Midbrain (tissue), 1 donor: ENCODE measurements at regions not wholly inside any gene's neighbourhood (a gene's known extent, or its start where the extent isn't known, plus 50 kb on each side); places are given as distances from the start of the nearest gene placed in this dataset.
A peak's percentile ranks its signal among the peaks of the same experiment; 100 is the strongest.

Experiments
- DNase-seq: peaks from one replicate; lab custom pipeline; 2025; lab: John Stamatoyannopoulos, UW

GRCh38 chr7:114112806-114113205 is 194.0 kb upstream of the PPP1R3A start:
- no peak for DNase-seq

GRCh38 chr7:114110666-114111065 is 191.9 kb upstream of the PPP1R3A start:
- no peak for DNase-seq

- no peak for DNase-seq
These were observed 190.9 kb upstream of the PPP1R3A start for GRCh38 chr7:114109721-114110120.

GRCh38 chr7:114109304-114109703 is 190.5 kb upstream of the PPP1R3A start:
- no peak for DNase-seq

- DNase-seq: no peak
These were observed 189.7 kb upstream of the PPP1R3A start for GRCh38 chr7:114108510-114108909.

- no peak for DNase-seq
These were observed 188.7 kb upstream of the PPP1R3A start for GRCh38 chr7:114107522-114107921.

GRCh38 chr7:114104035-114104434 is 185.2 kb upstream of the PPP1R3A start:
- DNase-seq: no peak

- no peak for DNase-seq
These were observed 184.2 kb upstream of the PPP1R3A start for GRCh38 chr7:114102996-114103395.

GRCh38 chr7:114102131-114102530 is 183.3 kb upstream of the PPP1R3A start:
- DNase-seq: no peak

GRCh38 chr7:114100810-114101209 is 182.0 kb upstream of the PPP1R3A start:
- DNase-seq: no peak

- no peak for DNase-seq
These were observed 180.5 kb upstream of the PPP1R3A start for GRCh38 chr7:114099337-114099736.

- DNase-seq: no peak
These were observed 177.1 kb upstream of the PPP1R3A start for GRCh38 chr7:114095885-114096284.

- no peak for DNase-seq
These were observed 169.7 kb upstream of the PPP1R3A start for GRCh38 chr7:114088470-114088940.

GRCh38 chr7:114087653-114088469 is 169.1 kb upstream of the PPP1R3A start:
- DNase-seq: no peak

- peak; percentile 11 for DNase-seq
These were observed 168.3 kb upstream of the PPP1R3A start for GRCh38 chr7:114086914-114087652.

GRCh38 chr7:114086537-114086913 is 167.7 kb upstream of the PPP1R3A start:
- no peak for DNase-seq

- DNase-seq: peak; percentile 69
These were observed 167.0 kb upstream of the PPP1R3A start for GRCh38 chr7:114085592-114086501.

GRCh38 chr7:114085313-114085591 is 166.4 kb upstream of the PPP1R3A start:
- no peak for DNase-seq

GRCh38 chr7:114084472-114085312 is 165.9 kb upstream of the PPP1R3A start:
- DNase-seq: peak; percentile 40

GRCh38 chr7:114084002-114084471 is 165.2 kb upstream of the PPP1R3A start:
- DNase-seq: peak; percentile 40
